HCT116 (cell line): ENCODE measurements at regions not wholly inside any gene's neighbourhood (a gene's known extent, or its start where the extent isn't known, plus 50 kb on each side); places are given as distances from the start of the nearest gene placed in this dataset.

Experiments used
- ATAC-seq: fragments of 200-7000 bp; cut with Tn5 transposase; 2 replicates; pipeline ENCODE4 v1.9.1; 2020; ENCODE audit warnings: mild to moderate bottlenecking, moderate library complexity
- BruUV-seq: library from RNA; stranded (reverse); fragments of 400-500 nt; replicated peaks from 2 replicates; lab custom pipeline; 2021; lab: Mats Ljungman, UMichigan
- CTCF ChIA-PET: fragments of 300-600 bp; sonication (Branson Sonifier 250); formaldehyde crosslinking; loops from one replicate; lab custom pipeline; 2021; ENCODE audit warnings: antibody characterized with exemption; lab: Charles Lee
- POLR2A ChIA-PET: fragments of 300-600, 350-600 bp; sonication (Branson Sonifier 250); formaldehyde crosslinking; loops from one replicate; lab custom pipeline; 2021; ENCODE audit warnings: antibody characterized with exemption; lab: Charles Lee
- RAD21 ChIA-PET, 2 experiments: fragments of 300-600 bp; sonication (Branson Sonifier 250); formaldehyde crosslinking; loops; one replicate each; lab custom pipeline; 2023; ENCODE audit warnings: low total read pairs in 2 of 2; ENCODE audit not compliant: uncharacterized antibody in 2 of 2, unreplicated experiment in 2 of 2, low non-redundant PET in 1 of 2; lab: Charles Lee
- DNase-seq: peaks from one replicate; pipeline ENCODE4 v3.0.0-alpha.2; 2010; ENCODE audit warnings: low read depth, low spot score
- H2AFZ ChIP-seq: fragments of 200-600 bp; shearing (Covaris generic), sonication (generic); 2 replicates; pipeline ENCODE4 v1.6.1; 2017; ENCODE audit warnings: low read depth, mixed run types, mixed read lengths, antibody characterized with exemption, low read length; ENCODE audit not compliant: poor library complexity, severe bottlenecking
- H3K27ac ChIP-seq: 2 replicates; pipeline ENCODE4 v1.5.1; 2012; ENCODE audit warnings: low read depth, low read length
- H3K27me3 ChIP-seq: fragments of 200-600 bp; sonication (generic); 2 replicates; pipeline ENCODE4 v1.6.1; 2016; ENCODE audit warnings: mixed run types, low read length, mixed read lengths; ENCODE audit not compliant: insufficient read depth
- H3K36me3 ChIP-seq, 2 experiments: fragments of 200-500 bp in 1 of 2; fragments of 200-600 bp in 1 of 2; sonication (Bioruptor generic) in 1 of 2; sonication (generic) in 1 of 2; 2 replicates each; pipeline versions ENCODE4 v1.5.1 to v1.6.1; 2014 to 2016; ENCODE audit warnings: low read length in 2 of 2, inconsistent platforms in 1 of 2, mixed read lengths in 1 of 2, mixed run types in 1 of 2; ENCODE audit not compliant: insufficient read depth in 2 of 2, control insufficient read depth in 1 of 2
- H3K4me1 ChIP-seq, 2 experiments: fragments of 200-600 bp in 1 of 2; sonication (generic) in 1 of 2; 2 replicates each; pipeline versions ENCODE4 v1.5.1 to v1.6.1; 2012 to 2017; ENCODE audit warnings: low read length in 2 of 2, inconsistent platforms in 1 of 2, mild to moderate bottlenecking in 1 of 2, mixed read lengths in 1 of 2, mixed run types in 1 of 2, moderate library complexity in 1 of 2; ENCODE audit not compliant: insufficient read depth in 2 of 2, control insufficient read depth in 1 of 2
- H3K4me2 ChIP-seq: fragments of 200-600 bp; sonication (generic); 2 replicates; pipeline ENCODE4 v1.6.1; 2017; ENCODE audit warnings: mixed run types, low read length, mixed read lengths
- H3K4me3 ChIP-seq, 2 experiments: fragments of 200-600 bp in 1 of 2; sonication (generic) in 1 of 2; replicated peaks in 1 of 2; 2 replicates each; pipeline ENCODE4 v1.5.1; 2011 to 2016; ENCODE audit warnings: low read length in 2 of 2, control low read depth in 1 of 2, low read depth in 1 of 2, mild to moderate bottlenecking in 1 of 2, mixed read lengths in 1 of 2, mixed run types in 1 of 2
- H3K79me2 ChIP-seq: fragments of 200-600 bp; sonication (generic); 2 replicates; pipeline ENCODE4 v1.6.1; 2017; ENCODE audit warnings: mild to moderate bottlenecking, mixed run types, low read length, moderate library complexity, mixed read lengths; ENCODE audit not compliant: insufficient read depth
- H3K9ac ChIP-seq: fragments of 200-600 bp; sonication (generic); 2 replicates; pipeline ENCODE4 v1.6.1; 2016; ENCODE audit warnings: low read length, mixed read lengths
- H3K9me2 ChIP-seq: fragments of 200-600 bp; sonication (generic), shearing (Covaris generic); 2 replicates; pipeline ENCODE4 v1.6.1; 2017; ENCODE audit warnings: mixed run types, mild to moderate bottlenecking, moderate library complexity; ENCODE audit not compliant: insufficient read depth
- H3K9me3 ChIP-seq, 2 experiments: fragments of 200-500 bp in 1 of 2; fragments of 200-600 bp in 1 of 2; sonication (Bioruptor generic) in 1 of 2; sonication (generic) in 1 of 2; 2 replicates each; pipeline ENCODE4 v1.6.1; 2014 to 2017; ENCODE audit warnings: low read length in 2 of 2, mixed read lengths in 2 of 2, inconsistent platforms in 1 of 2, low read depth in 1 of 2, mild to moderate bottlenecking in 1 of 2, mixed run types in 1 of 2, moderate library complexity in 1 of 2; ENCODE audit not compliant: control insufficient read depth in 1 of 2, insufficient read depth in 1 of 2
- H4K20me1 ChIP-seq: fragments of 200-600 bp; sonication (generic), shearing (Covaris generic); 2 replicates; pipeline ENCODE4 v1.6.1; 2017; ENCODE audit warnings: mixed run types, mild to moderate bottlenecking, moderate library complexity; ENCODE audit not compliant: insufficient read depth
- ELF1 ChIP-seq: IDR thresholded peaks from 2 replicates; pipeline ENCODE4 v1.6.1; 2012; ENCODE audit warnings: low read depth, borderline replicate concordance
- EZH2 ChIP-seq: fragments of 200-600 bp; sonication (generic); IDR thresholded peaks from 2 replicates; pipeline ENCODE4 v1.6.1; 2017; ENCODE audit warnings: antibody characterized with exemption, mixed run types
- EZH2phosphoT487 ChIP-seq: fragments of 200-600 bp; IDR thresholded peaks from 2 replicates; pipeline ENCODE4 v1.6.1; 2018; ENCODE audit warnings: antibody characterized with exemption, borderline replicate concordance
- FOSL1 ChIP-seq: IDR thresholded peaks from 2 replicates; pipeline ENCODE4 v1.6.1; 2012; ENCODE audit warnings: low read depth
- JUND ChIP-seq: IDR thresholded peaks from 2 replicates; pipeline ENCODE4 v1.6.1; 2012
- POLR2A ChIP-seq: IDR thresholded peaks from 2 replicates; pipeline ENCODE4 v1.7.0; 2011; ENCODE audit warnings: borderline replicate concordance; ENCODE audit not compliant: insufficient read depth, insufficient read length; ENCODE audit errors: extremely low read depth
- RAD21 ChIP-seq: IDR thresholded peaks from 2 replicates; pipeline ENCODE4 v1.6.1; 2012; ENCODE audit warnings: low read depth, mild to moderate bottlenecking
- SIN3A ChIP-seq: IDR thresholded peaks from 2 replicates; pipeline ENCODE4 v1.6.1; 2012; ENCODE audit warnings: low read depth
- SP1 ChIP-seq: IDR thresholded peaks from 2 replicates; pipeline ENCODE4 v1.6.1; 2012; ENCODE audit warnings: low read depth
- ZFX ChIP-seq: fragments of 450-650 bp; IDR thresholded peaks from 2 replicates; pipeline ENCODE4 v1.6.1; 2017
- intact Hi-C: fragments of 100-400 bp; cut with micrococcal nuclease; formaldehyde crosslinking; loops from 2 replicates; pipeline ENCODE4 v1.10.0; 2022
- TF ChIP-seq, protein P1 (sequence below): IDR thresholded peaks from 2 replicates; pipeline ENCODE4 v1.6.1; 2012
- TF ChIP-seq, protein P2 (sequence below), 3 experiments: fragments of 200-600 bp in 1 of 3; sonication (generic) in 1 of 3; IDR thresholded peaks in 2 of 3; conservative IDR thresholded peaks in 1 of 3; 2 replicates each; pipeline ENCODE4 v1.5.1; 2012 to 2017; ENCODE audit warnings: low read depth in 2 of 3, low read length in 2 of 3, antibody characterized with exemption in 1 of 3, borderline replicate concordance in 1 of 3, control low read depth in 1 of 3, mild to moderate bottlenecking in 1 of 3, mixed read lengths in 1 of 3, mixed run types in 1 of 3, moderate library complexity in 1 of 3; ENCODE audit not compliant: insufficient read depth in 1 of 3

DNA sequence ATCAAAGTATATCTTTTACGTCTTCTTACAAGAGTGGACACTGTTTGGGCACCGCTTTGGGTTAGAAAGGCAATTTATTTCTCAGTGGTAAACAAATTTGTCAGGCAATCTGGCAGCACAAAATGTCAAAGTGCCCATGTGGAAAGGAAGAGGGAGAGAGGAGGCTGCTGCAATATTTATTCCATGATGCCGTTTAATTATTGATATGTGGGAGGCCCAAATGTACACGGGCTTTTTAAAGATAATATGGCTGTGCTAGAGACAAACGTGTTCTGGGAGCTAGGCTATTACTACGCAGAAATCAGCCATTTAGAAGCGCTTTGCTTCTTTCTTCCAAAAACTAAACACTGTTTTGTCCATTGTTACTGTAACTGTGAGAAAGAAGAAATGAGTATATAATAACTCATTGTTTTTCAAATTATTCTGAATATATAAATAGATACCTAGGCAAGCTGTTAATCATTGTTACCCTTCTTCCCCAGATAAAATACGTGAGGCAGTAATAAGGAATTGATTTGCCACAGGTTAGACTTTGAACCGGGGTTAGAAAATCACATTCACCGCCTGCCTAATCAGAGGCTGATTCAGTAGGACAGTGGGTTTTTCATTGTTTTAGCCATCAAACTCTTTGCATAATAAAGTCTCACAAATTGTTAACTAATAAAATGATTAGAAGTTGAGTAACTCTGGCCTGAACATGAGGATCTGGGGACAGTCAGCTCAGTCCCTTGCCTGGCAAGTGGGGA is 116.5 kb upstream of the FRMD4A start:
- ChIA-PET POLR2A (no interaction called here), CTCF (no interaction called here), RAD21 (no interaction called here)
- Histone ChIP-seq H4K20me1 (no peaks in the 10 kb centered on the region), H3K27me3 (peaks cover 8% of the 10 kb centered on the region), H3K4me1 (no peaks in the 10 kb centered on the region), H3K79me2 (no peaks in the 10 kb centered on the region), H2AFZ (no peak overlapping the region), H3K36me3 (no peaks in the 10 kb centered on the region), H3K4me3 (no peak overlapping the region), H3K27ac (no peak overlapping the region), H3K4me2 (no peak overlapping the region), H3K9me3 (no peaks in the 10 kb centered on the region), H3K9ac (no peak overlapping the region), H3K9me2 (no peaks in the 10 kb centered on the region)
- ATAC-seq (no peak), DNase-seq (no peak)
- TF ChIP-seq FOSL1 (no peak), SP1 (no peak), EZH2phosphoT487 (no peak), EZH2 (no peak), SIN3A (no peak), JUND (no peak), ELF1 (no peak), RAD21 (no peak), POLR2A (no peak), ZFX (no peak)
- TF ChIP-seq, protein P1, sequence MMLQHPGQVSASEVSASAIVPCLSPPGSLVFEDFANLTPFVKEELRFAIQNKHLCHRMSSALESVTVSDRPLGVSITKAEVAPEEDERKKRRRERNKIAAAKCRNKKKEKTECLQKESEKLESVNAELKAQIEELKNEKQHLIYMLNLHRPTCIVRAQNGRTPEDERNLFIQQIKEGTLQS, result no peak
- TF ChIP-seq, protein P2, sequence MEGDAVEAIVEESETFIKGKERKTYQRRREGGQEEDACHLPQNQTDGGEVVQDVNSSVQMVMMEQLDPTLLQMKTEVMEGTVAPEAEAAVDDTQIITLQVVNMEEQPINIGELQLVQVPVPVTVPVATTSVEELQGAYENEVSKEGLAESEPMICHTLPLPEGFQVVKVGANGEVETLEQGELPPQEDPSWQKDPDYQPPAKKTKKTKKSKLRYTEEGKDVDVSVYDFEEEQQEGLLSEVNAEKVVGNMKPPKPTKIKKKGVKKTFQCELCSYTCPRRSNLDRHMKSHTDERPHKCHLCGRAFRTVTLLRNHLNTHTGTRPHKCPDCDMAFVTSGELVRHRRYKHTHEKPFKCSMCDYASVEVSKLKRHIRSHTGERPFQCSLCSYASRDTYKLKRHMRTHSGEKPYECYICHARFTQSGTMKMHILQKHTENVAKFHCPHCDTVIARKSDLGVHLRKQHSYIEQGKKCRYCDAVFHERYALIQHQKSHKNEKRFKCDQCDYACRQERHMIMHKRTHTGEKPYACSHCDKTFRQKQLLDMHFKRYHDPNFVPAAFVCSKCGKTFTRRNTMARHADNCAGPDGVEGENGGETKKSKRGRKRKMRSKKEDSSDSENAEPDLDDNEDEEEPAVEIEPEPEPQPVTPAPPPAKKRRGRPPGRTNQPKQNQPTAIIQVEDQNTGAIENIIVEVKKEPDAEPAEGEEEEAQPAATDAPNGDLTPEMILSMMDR (IDR thresholded peaks at IDR 0.05 in 2 of 3, conservative IDR thresholded peaks at IDR 0.05 in 1 of 3; ENCODE audit: borderline replicate concordance in 1 of 3, insufficient read depth in 1 of 3, low read depth in 2 of 3, low read length in 2 of 3), result no peak
- no TSS peak for BruUV-seq
- intact Hi-C loops, result no loop called here
